ENCODE measurements at regions not wholly inside any gene's neighbourhood (a gene's known extent, or its start where the extent isn't known, plus 50 kb on each side); places are given as distances from the start of the nearest gene placed in this dataset.
"Not testable (repeated sequence)": the region's sequence is repeated elsewhere in the genome, so short reads cannot be mapped to it uniquely, and the experiment has no call there.

- Mint-ChIP-seq H3K4me1 (no peaks in the 10 kb centered on the region), H3K27me3 (ENCODE audit: low read depth) (peaks cover 7% of the 10 kb centered on the region; the same call in 1 of the 2 replicates), H3K4me3 (no peak overlapping the region; a peak in 1 of 5 replicates), H3K27ac (no peak overlapping the region), H3K9me3 (peaks cover 91 to 92% of the 10 kb centered on the region in 2 experiments), H3K36me3 (ENCODE audit: insufficient read depth in 1 of 3, low read depth in 3 of 3) (peaks cover 4 to 27% (median 15%) of the 10 kb centered on the region in 3 experiments; a peak in 6 of 7 replicates)
- Histone ChIP-seq H3K4me1 (ENCODE audit: insufficient read depth, low read length) (no peaks in the 10 kb centered on the region), H3K23me2 (ENCODE audit: insufficient read length, low read depth, low read length, poor library complexity, severe bottlenecking) (no peaks in the 10 kb centered on the region), H2AK5ac (ENCODE audit: insufficient read length, low read length) (no peak overlapping the region), H3K9me3 (ENCODE audit: control insufficient read depth, low read depth, low read length) (peaks cover 79% of the 10 kb centered on the region), H3T11ph (ENCODE audit: low read length) (no peak overlapping the region), H3K14ac (ENCODE audit: insufficient read depth, low read length) (no peak overlapping the region), H4K91ac (ENCODE audit: insufficient read length, low read depth, low read length) (no peak overlapping the region), H2BK120ac (ENCODE audit: low read depth, low read length, poor library complexity, severe bottlenecking) (no peak overlapping the region), H2BK12ac (ENCODE audit: insufficient read length, low read depth, low read length) (no peak overlapping the region), H3K27me3 (ENCODE audit: insufficient read depth, low read length) (no peaks in the 10 kb centered on the region), H2AFZ (ENCODE audit: low read length) (no peak overlapping the region), H2BK5ac (ENCODE audit: insufficient read length, low read length) (no peak overlapping the region), H3K4ac (ENCODE audit: low read depth, low read length) (no peak overlapping the region), H2BK20ac (ENCODE audit: low read depth, low read length, poor library complexity, severe bottlenecking) (no peak overlapping the region), H3K23ac (ENCODE audit: insufficient read length, low read depth, low read length) (no peak overlapping the region), H3K79me1 (ENCODE audit: insufficient read depth, low read depth, low read length, poor library complexity, severe bottlenecking) (no peaks in the 10 kb centered on the region), H3K56ac (ENCODE audit: insufficient read length, low read depth, low read length) (no peak overlapping the region), H4K20me1 (ENCODE audit: control insufficient read depth, insufficient read depth, insufficient read length) (no peaks in the 10 kb centered on the region), H3K4me2 (ENCODE audit: insufficient read depth, insufficient read length, low read length) (no peak overlapping the region), H2BK15ac (ENCODE audit: low read depth, low read length) (no peak overlapping the region), H3K18ac (ENCODE audit: insufficient read length, low read depth, low read length) (no peak overlapping the region), H3K79me2 (ENCODE audit: insufficient read depth, low read length) (no peaks in the 10 kb centered on the region), H4K5ac (ENCODE audit: insufficient read length, low read depth, low read length) (no peak overlapping the region), H3K9ac (ENCODE audit: extremely low read depth, insufficient read length, low read length) (no peak overlapping the region), H3K27ac (ENCODE audit: insufficient read length, low read depth, low read length) (no peak overlapping the region), H4K8ac (replicated peaks; ENCODE audit: insufficient read length, low read depth, low read length) (no peak overlapping the region)
- DNase-seq, result no peak
- no CpG with 5 or more reads among the region's 3 CpGs for WGBS (ENCODE audit: extremely low coverage, insufficient read length, low lambda C conversion rate)
- no peak for TF ChIP-seq CTCF (conservative IDR thresholded peaks at IDR 0.05)
These were observed 80.6 kb upstream of the ZNF98 start for GRCh38 chr19:22502766-22503165.

GRCh38 chr19:22498831-22499430 is 76.8 kb upstream of the ZNF98 start:
- H3K27me3 ChIP-seq (ENCODE audit: insufficient read depth, low read length); H3K79me1 ChIP-seq (ENCODE audit: insufficient read depth, low read depth, low read length, poor library complexity, severe bottlenecking); H3K9ac ChIP-seq (ENCODE audit: extremely low read depth, insufficient read length, low read length); H2AFZ ChIP-seq (ENCODE audit: low read length); H3K56ac ChIP-seq (ENCODE audit: insufficient read length, low read depth, low read length); H4K5ac ChIP-seq (ENCODE audit: insufficient read length, low read depth, low read length); H3K4me1 ChIP-seq (ENCODE audit: insufficient read depth, low read length); H2AK5ac ChIP-seq (ENCODE audit: insufficient read length, low read length); H4K20me1 ChIP-seq (ENCODE audit: control insufficient read depth, insufficient read depth, insufficient read length); H2BK15ac ChIP-seq (ENCODE audit: low read depth, low read length); H3K23me2 ChIP-seq (ENCODE audit: insufficient read length, low read depth, low read length, poor library complexity, severe bottlenecking); H3K4me3 Mint-ChIP-seq; DNase-seq; H3K27ac Mint-ChIP-seq; H4K91ac ChIP-seq (ENCODE audit: insufficient read length, low read depth, low read length); H4K8ac ChIP-seq (replicated peaks; ENCODE audit: insufficient read length, low read depth, low read length); H3T11ph ChIP-seq (ENCODE audit: low read length); H2BK5ac ChIP-seq (ENCODE audit: insufficient read length, low read length); H2BK12ac ChIP-seq (ENCODE audit: insufficient read length, low read depth, low read length); H3K4me1 Mint-ChIP-seq; H3K18ac ChIP-seq (ENCODE audit: insufficient read length, low read depth, low read length); H3K23ac ChIP-seq (ENCODE audit: insufficient read length, low read depth, low read length); H3K4ac ChIP-seq (ENCODE audit: low read depth, low read length); H2BK120ac ChIP-seq (ENCODE audit: low read depth, low read length, poor library complexity, severe bottlenecking); H3K27me3 Mint-ChIP-seq (ENCODE audit: low read depth); H3K27ac ChIP-seq (ENCODE audit: insufficient read length, low read depth, low read length); H3K14ac ChIP-seq (ENCODE audit: insufficient read depth, low read length); H2BK20ac ChIP-seq (ENCODE audit: low read depth, low read length, poor library complexity, severe bottlenecking); H3K4me2 ChIP-seq (ENCODE audit: insufficient read depth, insufficient read length, low read length); H3K79me2 ChIP-seq (ENCODE audit: insufficient read depth, low read length): not testable (repeated sequence)
- Mint-ChIP-seq H3K36me3 (ENCODE audit: insufficient read depth in 1 of 3, low read depth in 3 of 3) (peaks cover 4 to 27% (median 13%) of the 10 kb centered on the region in 3 experiments; a peak in 6 of 7 replicates), H3K9me3 (peaks cover 91% of the 10 kb centered on the region in 2 experiments)
- peaks cover 81% of the 10 kb centered on the region for H3K9me3 ChIP-seq (ENCODE audit: control insufficient read depth, low read depth, low read length)
- WGBS (ENCODE audit: extremely low coverage, insufficient read length, low lambda C conversion rate), result no CpG with 5 or more reads among the region's 34 CpGs

All from H9 (cell line).